K562 (cell line): ENCODE measurements at regions not wholly inside any gene's neighbourhood (a gene's known extent, or its start where the extent isn't known, plus 50 kb on each side); places are given as distances from the start of the nearest gene placed in this dataset.

Experiments
- ATAC-seq: fragments of 200-7000 bp; cut with Tn5 transposase; 3 replicates; pipeline ENCODE4 v1.9.1; 2020; ENCODE audit warnings: moderate library complexity
- BruUV-seq: library from RNA; stranded (reverse); fragments of 400-500 nt; replicated peaks from 2 replicates; lab custom pipeline; 2021; lab: Mats Ljungman, UMichigan
- CTCF ChIA-PET: fragments of 300-600 bp; formaldehyde crosslinking; extraction: SDS; loops from one replicate; lab custom pipeline; 2021; ENCODE audit warnings: low intra/inter-chr PET ratio; lab: Yijun Ruan, JAX
- POLR2A ChIA-PET: fragments of 300-600, 350-650 bp; sonication (Branson Sonifier 250); formaldehyde crosslinking; extraction: SDS; loops from one replicate; lab custom pipeline; 2021; ENCODE audit warnings: antibody characterized with exemption, inconsistent platforms; lab: Yijun Ruan, JAX
- DNase-seq, 4 experiments: peaks; one replicate each; pipeline versions ENCODE4 v3.0.0 to v3.0.0-alpha.2; 2011 to 2018; ENCODE audit warnings: low spot score in 3 of 4, mixed read lengths in 3 of 4; ENCODE audit errors: extremely low read depth in 1 of 4
- FAIRE-seq: peaks from 2 replicates; lab custom pipeline; 2011; peaks lifted over from hg19 to GRCh38; lab: Jason Lieb, UNC
- H2AFZ ChIP-seq: 2 replicates; pipeline ENCODE4 v1.6.0; 2011; ENCODE audit warnings: low read depth, low read length, control low read depth, inconsistent platforms
- H3K27ac ChIP-seq: fragments of 200-600 bp; 3 replicates; pipeline ENCODE4 v1.8.0; 2011; ENCODE audit warnings: low read depth, mild to moderate bottlenecking, control low read depth, inconsistent platforms, low read length, moderate library complexity, mixed read lengths; ENCODE audit errors: extremely low read depth
- H3K27me3 ChIP-seq, 2 experiments: fragments of 300-600 bp in 1 of 2; 2 replicates in 1 of 2; 3 replicates in 1 of 2; pipeline versions ENCODE4 v1.6.0 to v1.8.0; 2011; ENCODE audit warnings: inconsistent platforms in 2 of 2, low read length in 2 of 2, mild to moderate bottlenecking in 1 of 2, mixed read lengths in 1 of 2, moderate library complexity in 1 of 2; ENCODE audit not compliant: control insufficient read depth in 2 of 2, insufficient read depth in 2 of 2
- H3K36me3 ChIP-seq: fragments of 300-600 bp; 3 replicates; pipeline ENCODE4 v1.8.0; 2011; ENCODE audit warnings: mild to moderate bottlenecking, low read length, inconsistent platforms; ENCODE audit not compliant: control insufficient read depth, insufficient read depth
- H3K4me1 ChIP-seq, 2 experiments: fragments of 200-600 bp in 1 of 2; replicated peaks in 1 of 2; 2 replicates in 1 of 2; 3 replicates in 1 of 2; pipeline versions ENCODE4 v1.5.1 to v1.8.0; 2011; ENCODE audit warnings: inconsistent platforms in 2 of 2, low read length in 2 of 2, mild to moderate bottlenecking in 1 of 2, mixed read lengths in 1 of 2, moderate library complexity in 1 of 2; ENCODE audit not compliant: control insufficient read depth in 2 of 2, insufficient read depth in 2 of 2
- H3K4me2 ChIP-seq: 2 replicates; pipeline ENCODE4 v1.6.1; 2011; ENCODE audit warnings: low read length, control low read depth, inconsistent platforms, mixed read lengths; ENCODE audit not compliant: insufficient read depth
- H3K4me3 ChIP-seq: fragments of 200-600 bp; sonication (generic), shearing (Covaris generic); 2 replicates; pipeline ENCODE4 v1.5.1; 2016; ENCODE audit warnings: control low read depth, inconsistent platforms
- H3K79me2 ChIP-seq: fragments of 200-600 bp; 3 replicates; pipeline ENCODE4 v1.8.0; 2011; ENCODE audit warnings: low read length, inconsistent platforms; ENCODE audit not compliant: control insufficient read depth, insufficient read depth
- H3K9ac ChIP-seq, 2 experiments: 2 replicates each; pipeline versions ENCODE4 v1.6.0 to v1.6.1; 2011; ENCODE audit warnings: low read depth in 2 of 2, low read length in 2 of 2, control low read depth in 1 of 2, inconsistent platforms in 1 of 2, mild to moderate bottlenecking in 1 of 2, mixed read lengths in 1 of 2; ENCODE audit not compliant: insufficient read depth in 1 of 2
- H3K9me1 ChIP-seq: one replicate; pipeline ENCODE4 v1.6.0; 2011; ENCODE audit warnings: inconsistent platforms, mild to moderate bottlenecking, low read length, moderate library complexity; ENCODE audit not compliant: control insufficient read depth, insufficient read depth
- H3K9me3 ChIP-seq: replicated peaks from 2 replicates; pipeline ENCODE4 v1.5.1; 2011; ENCODE audit warnings: low read depth, low read length, inconsistent platforms; ENCODE audit not compliant: control insufficient read depth, insufficient read depth
- H4K20me1 ChIP-seq: replicated peaks from 2 replicates; pipeline ENCODE4 v1.6.1; 2011; ENCODE audit warnings: low read length, inconsistent platforms, mixed read lengths; ENCODE audit not compliant: control insufficient read depth, insufficient read depth
- ATF3 ChIP-seq, 2 experiments: fragments of 450-650 bp in 1 of 2; sonication (generic) in 1 of 2; formaldehyde crosslinking in 1 of 2; IDR thresholded peaks in 1 of 2; conservative IDR thresholded peaks in 1 of 2; 2 replicates each; pipeline versions ENCODE4 v1.6.1 to v1.8.1; 2016 to 2023; ENCODE audit warnings: mild to moderate bottlenecking in 2 of 2, moderate library complexity in 2 of 2, inconsistent platforms in 1 of 2, missing genetic modification reagents in 1 of 2
- ATF7 ChIP-seq: fragments of 450-650 bp; IDR thresholded peaks from 2 replicates; pipeline ENCODE4 v1.7.1; 2014; ENCODE audit warnings: mild to moderate bottlenecking, moderate library complexity
- FOXM1 ChIP-seq, 2 experiments: fragments of 450-650 bp in 1 of 2; sonication (generic) in 1 of 2; formaldehyde crosslinking in 1 of 2; IDR thresholded peaks; 2 replicates each; pipeline versions ENCODE4 v1.6.1 to v1.9.0; 2017 to 2022; ENCODE audit warnings: low read depth in 2 of 2, mild to moderate bottlenecking in 2 of 2, missing genetic modification reagents in 1 of 2, moderate library complexity in 1 of 2
- MITF ChIP-seq: IDR thresholded peaks from 2 replicates; pipeline ENCODE4 v1.6.1; 2014; ENCODE audit warnings: antibody characterized with exemption
- NR4A1 ChIP-seq, 2 experiments: fragments of 250-450 bp in 1 of 2; fragments of 450-650 bp in 1 of 2; sonication (Bioruptor Pico) in 1 of 2; IDR thresholded peaks; 2 replicates each; pipeline versions ENCODE4 v1.4.0 to v1.6.1; 2016 to 2020; ENCODE audit warnings: mild to moderate bottlenecking in 2 of 2, missing compliant biosample characterization in 1 of 2, missing genetic modification characterization in 1 of 2, moderate library complexity in 1 of 2
- PHTF2 ChIP-seq: fragments of 250-450 bp; sonication (Bioruptor Pico); IDR thresholded peaks from 2 replicates; pipeline ENCODE4 v1.5.0; 2021; ENCODE audit warnings: mild to moderate bottlenecking
- RBM15 ChIP-seq: fragments of 200-400 bp; formaldehyde crosslinking; IDR thresholded peaks from 2 replicates; pipeline ENCODE4 v1.6.1; 2018; ENCODE audit warnings: mild to moderate bottlenecking, low read length, moderate library complexity; ENCODE audit not compliant: insufficient read depth
- SMAD4 ChIP-seq: fragments of 250-450 bp; sonication (Bioruptor Pico); conservative IDR thresholded peaks from 2 replicates; pipeline ENCODE4 v1.8.0; 2021; ENCODE audit warnings: inconsistent platforms, mild to moderate bottlenecking, moderate library complexity
- SRSF3 ChIP-seq: fragments of 200-400 bp; formaldehyde crosslinking; IDR thresholded peaks from 2 replicates; pipeline ENCODE4 v1.6.1; 2016; ENCODE audit warnings: mild to moderate bottlenecking, low read length, moderate library complexity; ENCODE audit not compliant: insufficient read depth
- THRAP3 ChIP-seq: fragments of 450-650 bp; IDR thresholded peaks from 2 replicates; pipeline ENCODE4 v1.6.1; 2016; ENCODE audit warnings: mild to moderate bottlenecking, inconsistent platforms, borderline replicate concordance
- ZNF24 ChIP-seq: fragments of 450-650 bp; IDR thresholded peaks from 2 replicates; pipeline ENCODE4 v1.6.1; 2016
- ZNF316 ChIP-seq: fragments of 450-650 bp; IDR thresholded peaks from 2 replicates; pipeline ENCODE4 v1.6.1; 2016
- ZNF77 ChIP-seq: fragments of 250-450 bp; sonication (Bioruptor Pico); IDR thresholded peaks from 2 replicates; pipeline ENCODE4 v1.5.0; 2020
- WGBS: fragments of 100-300 bp; shearing (Covaris generic); methylation state at CpG from one replicate; pipeline ENCODE4 v1.1.6; 2016; ENCODE audit warnings: low coverage, mixed read lengths; ENCODE audit not compliant: insufficient coverage; ENCODE audit errors: missing lambda C conversion rate; 5-methylcytosine and 5-hydroxymethylcytosine counted together
- in situ Hi-C: fragments of 300-500 bp; cut with MboI; formaldehyde crosslinking; loops from 4 replicates; pipeline ENCODE4 v1.15.0; 2018; ENCODE audit warnings: inconsistent platforms, mixed read lengths
- intact Hi-C: fragments of 100-400 bp; cut with micrococcal nuclease; formaldehyde crosslinking; loops from 2 replicates; pipeline ENCODE4 v1.14.2; 2022
- TF ChIP-seq, protein P1 (sequence below): IDR thresholded peaks from 2 replicates; pipeline ENCODE4 v1.6.1; 2012; ENCODE audit warnings: low read depth, low read length, improper control_type of control experiment, borderline replicate concordance
- TF ChIP-seq, protein P2 (sequence below): fragments of 450-650 bp; IDR thresholded peaks from 2 replicates; pipeline ENCODE4 v1.6.1; 2016; ENCODE audit warnings: missing biosample characterization, missing genetic modification characterization

- Histone ChIP-seq H3K9ac (no peak overlapping the region), H3K9me1 (peaks cover 3% of the 10 kb centered on the region), H2AFZ (no peak overlapping the region), H4K20me1 (no peaks in the 10 kb centered on the region), H3K79me2 (no peaks in the 10 kb centered on the region), H3K4me3 (no peak overlapping the region), H3K27ac (no peak overlapping the region), H3K9me3 (no peaks in the 10 kb centered on the region), H3K27me3 (peaks cover 3 to 16% of the 10 kb centered on the region in 2 experiments; a peak in 3 of 5 replicates), H3K4me2 (no peak overlapping the region), H3K4me1 (no peaks in the 10 kb centered on the region), H3K36me3 (no peaks in the 10 kb centered on the region)
- intact Hi-C loops (no loop called here), in situ Hi-C loops (no loop called here)
- POLR2A ChIA-PET, result interaction anchor here (1.9 kb wide), 1 partner anchor 10 kb away, joined by 5 read pairs; no protein-coding TSS in a partner anchor
- DNase-seq (no peak), ATAC-seq (no peak), FAIRE-seq (no peak)
- 1% methylated on average over 6 of the region's 6 CpGs for WGBS
- CTCF ChIA-PET, result no interaction called here
- BruUV-seq, result no TSS peak
- TF ChIP-seq, protein P1, sequence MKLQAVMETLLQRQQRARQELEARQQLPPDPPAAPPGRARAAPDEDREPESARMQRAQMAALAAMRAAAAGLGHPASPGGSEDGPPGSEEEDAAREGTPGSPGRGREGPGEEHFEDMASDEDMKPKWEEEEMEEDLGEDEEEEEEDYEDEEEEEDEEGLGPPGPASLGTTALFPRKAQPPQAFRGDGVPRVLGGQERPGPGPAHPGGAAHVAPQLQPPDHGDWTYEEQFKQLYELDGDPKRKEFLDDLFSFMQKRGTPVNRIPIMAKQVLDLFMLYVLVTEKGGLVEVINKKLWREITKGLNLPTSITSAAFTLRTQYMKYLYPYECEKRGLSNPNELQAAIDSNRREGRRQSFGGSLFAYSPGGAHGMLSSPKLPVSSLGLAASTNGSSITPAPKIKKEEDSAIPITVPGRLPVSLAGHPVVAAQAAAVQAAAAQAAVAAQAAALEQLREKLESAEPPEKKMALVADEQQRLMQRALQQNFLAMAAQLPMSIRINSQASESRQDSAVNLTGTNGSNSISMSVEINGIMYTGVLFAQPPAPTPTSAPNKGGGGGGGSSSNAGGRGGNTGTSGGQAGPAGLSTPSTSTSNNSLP, result no peak
- TF ChIP-seq ATF3 (IDR thresholded peaks at IDR 0.05) (peak; percentile 48; the same call in 1 of the 2 replicates), ATF3 (CRISPR knock-in tag; conservative IDR thresholded peaks at IDR 0.05) (no peak), THRAP3 (no peak), ZNF316 (peak; percentile 67), ZNF24 (no peak), MITF (no peak), SRSF3 (no peak), FOXM1 (IDR thresholded peaks at IDR 0.05; ENCODE audit: low read depth) (no peak), FOXM1 (CRISPR knock-in tag; IDR thresholded peaks at IDR 0.05; ENCODE audit: low read depth) (no peak), ZNF77 (CRISPR knock-in tag) (no peak), SMAD4 (CRISPR knock-in tag) (no peak), RBM15 (no peak), PHTF2 (CRISPR knock-in tag) (no peak), ATF7 (peak; percentile 50; the same call in 1 of the 2 replicates), NR4A1 (CRISPR knock-in tag; IDR thresholded peaks at IDR 0.05) (no peak), NR4A1 (tag; IDR thresholded peaks at IDR 0.05) (no peak)
- TF ChIP-seq, protein P2, sequence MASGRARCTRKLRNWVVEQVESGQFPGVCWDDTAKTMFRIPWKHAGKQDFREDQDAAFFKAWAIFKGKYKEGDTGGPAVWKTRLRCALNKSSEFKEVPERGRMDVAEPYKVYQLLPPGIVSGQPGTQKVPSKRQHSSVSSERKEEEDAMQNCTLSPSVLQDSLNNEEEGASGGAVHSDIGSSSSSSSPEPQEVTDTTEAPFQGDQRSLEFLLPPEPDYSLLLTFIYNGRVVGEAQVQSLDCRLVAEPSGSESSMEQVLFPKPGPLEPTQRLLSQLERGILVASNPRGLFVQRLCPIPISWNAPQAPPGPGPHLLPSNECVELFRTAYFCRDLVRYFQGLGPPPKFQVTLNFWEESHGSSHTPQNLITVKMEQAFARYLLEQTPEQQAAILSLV (tag), result no peak
These were observed 59.4 kb upstream of the SIAH1 start for GRCh38 chr16:48444574-48444973.
